ENCODE measurements at regions not wholly inside any gene's neighbourhood (a gene's known extent, or its start where the extent isn't known, plus 50 kb on each side); places are given as distances from the start of the nearest gene placed in this dataset.

DNA sequence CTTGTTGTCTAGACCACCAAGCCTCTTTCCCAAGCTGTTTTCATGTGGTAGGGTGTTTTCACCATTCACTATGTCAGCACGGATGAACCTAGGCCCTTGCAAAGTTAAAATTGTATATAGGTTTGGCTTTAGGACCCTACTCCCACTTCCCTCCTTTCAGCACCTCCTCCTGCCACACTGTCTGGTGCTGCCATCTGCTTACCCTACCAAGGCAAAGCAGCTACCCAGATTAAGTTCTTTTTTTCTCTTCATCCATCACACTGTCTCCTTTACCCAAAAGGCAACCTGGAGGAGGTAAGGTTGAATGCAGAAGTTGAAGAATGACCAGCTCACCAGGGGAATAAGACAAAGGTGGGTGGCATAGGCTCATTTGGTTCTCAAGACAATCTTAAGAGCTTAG, 184.0 kb downstream of the CDC5L start:
- TF ChIP-seq, protein P1, sequence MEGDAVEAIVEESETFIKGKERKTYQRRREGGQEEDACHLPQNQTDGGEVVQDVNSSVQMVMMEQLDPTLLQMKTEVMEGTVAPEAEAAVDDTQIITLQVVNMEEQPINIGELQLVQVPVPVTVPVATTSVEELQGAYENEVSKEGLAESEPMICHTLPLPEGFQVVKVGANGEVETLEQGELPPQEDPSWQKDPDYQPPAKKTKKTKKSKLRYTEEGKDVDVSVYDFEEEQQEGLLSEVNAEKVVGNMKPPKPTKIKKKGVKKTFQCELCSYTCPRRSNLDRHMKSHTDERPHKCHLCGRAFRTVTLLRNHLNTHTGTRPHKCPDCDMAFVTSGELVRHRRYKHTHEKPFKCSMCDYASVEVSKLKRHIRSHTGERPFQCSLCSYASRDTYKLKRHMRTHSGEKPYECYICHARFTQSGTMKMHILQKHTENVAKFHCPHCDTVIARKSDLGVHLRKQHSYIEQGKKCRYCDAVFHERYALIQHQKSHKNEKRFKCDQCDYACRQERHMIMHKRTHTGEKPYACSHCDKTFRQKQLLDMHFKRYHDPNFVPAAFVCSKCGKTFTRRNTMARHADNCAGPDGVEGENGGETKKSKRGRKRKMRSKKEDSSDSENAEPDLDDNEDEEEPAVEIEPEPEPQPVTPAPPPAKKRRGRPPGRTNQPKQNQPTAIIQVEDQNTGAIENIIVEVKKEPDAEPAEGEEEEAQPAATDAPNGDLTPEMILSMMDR (IDR thresholded peaks at IDR 0.05; ENCODE audit: control insufficient read depth, insufficient read depth, low read depth, low read length, missing control alignments): peak; percentile 4
- DNase-seq (ENCODE audit: low read depth): no peak
- no peak overlapping the region for H3K4me3 ChIP-seq (ENCODE audit: control insufficient read depth, low read depth, low read length)

DNA sequence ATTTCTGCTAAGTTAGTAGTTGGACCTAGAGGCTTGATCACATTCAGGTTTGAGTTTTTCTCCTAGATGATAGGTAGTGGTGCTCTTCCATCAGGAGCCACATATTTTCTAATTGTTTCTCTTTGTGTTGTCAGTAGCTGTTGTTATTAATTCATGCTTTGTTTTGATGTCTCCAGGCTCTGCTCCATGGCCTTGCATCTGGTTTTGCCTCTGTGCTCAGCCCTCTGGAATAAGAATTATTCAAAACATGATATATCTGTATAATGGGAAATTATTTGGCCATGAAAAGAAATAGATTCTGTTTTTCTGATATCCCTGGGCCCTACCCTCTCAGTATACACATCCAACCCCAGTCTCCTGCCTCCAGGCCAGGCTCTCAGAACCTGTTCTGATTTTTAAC, 184.8 kb downstream of the CDC5L start:
- DNase-seq (ENCODE audit: low read depth): no peak

DNA sequence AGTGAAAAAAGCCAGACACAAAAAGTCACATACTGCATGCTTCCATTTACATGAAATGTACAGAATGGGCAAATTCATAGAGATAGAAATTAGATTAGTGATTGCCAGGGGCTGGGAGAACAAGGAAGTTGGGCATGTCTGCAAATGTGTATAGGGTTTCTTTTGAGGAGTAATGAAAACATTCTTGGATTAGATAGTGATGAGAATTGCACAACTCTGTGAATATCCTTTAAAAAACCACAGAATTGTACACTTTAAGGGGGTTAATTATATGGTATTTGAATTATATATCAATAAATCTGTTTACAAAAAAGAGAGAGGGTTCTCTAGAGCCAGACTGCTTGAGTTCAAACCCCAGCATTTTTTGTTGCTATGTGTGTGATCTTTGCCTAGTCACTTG, 188.1 kb downstream of the CDC5L start:
- peak; percentile 18 for DNase-seq (ENCODE audit: low read depth)
- TF ChIP-seq, protein P1 (IDR thresholded peaks at IDR 0.05; ENCODE audit: control insufficient read depth, insufficient read depth, low read depth, low read length, missing control alignments): no peak
- H3K4me3 ChIP-seq (ENCODE audit: control insufficient read depth, low read depth, low read length): no peak overlapping the region

More for the DNA sequence above, 184.8 kb downstream of the CDC5L start:
- TF ChIP-seq, protein P1 (IDR thresholded peaks at IDR 0.05; ENCODE audit: control insufficient read depth, insufficient read depth, low read depth, low read length, missing control alignments): no peak
- no peak overlapping the region for H3K4me3 ChIP-seq (ENCODE audit: control insufficient read depth, low read depth, low read length)

DNA sequence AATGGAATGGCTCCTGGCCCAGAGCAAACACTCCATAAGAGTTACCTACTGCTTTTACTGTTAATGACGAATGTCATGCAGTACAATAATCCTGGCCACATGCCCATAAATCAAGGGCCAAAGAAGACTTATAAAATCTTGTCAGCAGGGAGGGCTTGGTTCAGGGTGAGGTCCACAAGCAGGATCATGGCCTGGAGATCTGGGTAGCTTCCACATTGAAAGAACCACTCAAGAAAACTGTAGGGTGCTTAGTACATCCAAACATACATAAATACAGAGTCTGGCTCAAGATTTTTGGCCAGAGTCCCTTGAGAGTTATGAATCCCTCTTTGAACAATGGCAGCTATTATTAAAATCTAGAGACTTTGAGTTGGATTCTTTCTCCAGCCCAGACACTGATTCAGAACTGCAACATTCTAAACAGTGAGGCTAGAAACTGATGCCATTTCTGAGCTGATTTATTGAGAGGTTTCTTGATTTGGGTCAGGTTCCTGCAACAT, 188.7 kb downstream of the CDC5L start:
- peak; percentile 16 for DNase-seq (ENCODE audit: low read depth)
- H3K4me3 ChIP-seq (ENCODE audit: control insufficient read depth, low read depth, low read length): no peak overlapping the region
- TF ChIP-seq, protein P1 (IDR thresholded peaks at IDR 0.05; ENCODE audit: control insufficient read depth, insufficient read depth, low read depth, low read length, missing control alignments): no peak

DNA sequence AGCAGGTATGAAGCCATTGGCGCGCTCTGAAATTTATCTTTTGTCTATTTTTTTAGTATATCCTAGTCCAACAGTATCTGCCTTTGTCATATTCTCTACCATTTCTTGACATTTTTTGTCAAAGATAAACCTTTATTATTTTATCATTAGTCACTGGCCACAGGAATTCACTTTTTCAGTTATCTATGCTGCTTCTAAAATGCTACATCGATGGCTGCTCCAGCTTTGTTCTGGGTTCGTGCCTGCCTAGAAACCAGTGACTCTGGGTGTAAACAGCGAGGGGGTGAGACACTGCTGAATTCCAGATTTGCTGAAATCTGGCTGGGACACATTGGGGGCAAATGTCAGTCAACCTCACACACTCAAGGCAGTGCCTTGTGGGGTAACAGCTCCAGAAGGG, 193.4 kb downstream of the CDC5L start:
- no peak overlapping the region for H3K4me3 ChIP-seq (ENCODE audit: control insufficient read depth, low read depth, low read length)
- TF ChIP-seq, protein P1 (IDR thresholded peaks at IDR 0.05; ENCODE audit: control insufficient read depth, insufficient read depth, low read depth, low read length, missing control alignments): no peak
- peak; percentile 5 for DNase-seq (ENCODE audit: low read depth)

DNA sequence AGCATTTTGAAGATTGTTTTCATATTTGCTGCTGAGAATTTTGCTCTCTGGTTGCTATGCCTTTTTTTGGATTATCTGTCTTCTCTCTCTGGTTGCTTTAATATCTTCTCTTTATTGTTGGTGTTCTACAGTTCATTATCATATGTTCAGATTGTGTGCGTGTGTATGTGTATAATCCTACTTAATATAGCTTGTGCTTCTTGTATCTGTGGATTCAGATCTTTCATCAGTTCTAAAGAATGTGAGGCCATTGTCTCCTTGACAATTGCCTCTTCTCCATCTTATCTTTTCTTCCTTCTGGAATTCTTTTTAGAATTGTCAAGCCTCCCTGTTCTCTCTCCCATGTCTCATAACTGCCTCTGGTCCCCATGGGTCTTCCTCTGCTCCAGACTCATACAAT, 195.4 kb downstream of the CDC5L start:
- DNase-seq (ENCODE audit: low read depth): no peak
- TF ChIP-seq, protein P1 (IDR thresholded peaks at IDR 0.05; ENCODE audit: control insufficient read depth, insufficient read depth, low read depth, low read length, missing control alignments): no peak
- H3K4me3 ChIP-seq (ENCODE audit: control insufficient read depth, low read depth, low read length): no peak overlapping the region

DNA sequence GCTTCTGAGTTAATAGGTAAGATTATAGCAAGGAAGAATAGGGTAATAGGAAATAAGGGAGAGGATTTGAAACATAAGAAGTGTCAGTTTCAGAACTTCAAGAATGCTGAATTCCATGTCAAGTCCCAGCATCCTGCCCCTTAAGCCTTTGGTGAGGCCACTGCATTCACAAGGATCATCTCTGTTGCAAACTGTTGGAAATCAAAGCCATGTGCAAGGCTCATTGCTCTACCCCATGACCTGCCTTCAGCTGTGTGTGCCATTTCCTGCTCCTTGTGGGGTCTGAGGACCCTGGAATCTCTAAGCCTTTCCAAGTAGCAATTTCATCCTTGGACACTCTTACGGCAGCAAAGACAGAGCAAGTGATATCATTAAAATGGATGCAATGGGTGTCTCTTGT, 203.0 kb downstream of the CDC5L start:
- no peak overlapping the region for H3K4me3 ChIP-seq (ENCODE audit: control insufficient read depth, low read depth, low read length)
- TF ChIP-seq, protein P1 (IDR thresholded peaks at IDR 0.05; ENCODE audit: control insufficient read depth, insufficient read depth, low read depth, low read length, missing control alignments): no peak
- no peak for DNase-seq (ENCODE audit: low read depth)

Measured in AG09309 (cell line).